ENCODE measurements at regions not wholly inside any gene's neighbourhood (a gene's known extent, or its start where the extent isn't known, plus 50 kb on each side); places are given as distances from the start of the nearest gene placed in this dataset.

DNA sequence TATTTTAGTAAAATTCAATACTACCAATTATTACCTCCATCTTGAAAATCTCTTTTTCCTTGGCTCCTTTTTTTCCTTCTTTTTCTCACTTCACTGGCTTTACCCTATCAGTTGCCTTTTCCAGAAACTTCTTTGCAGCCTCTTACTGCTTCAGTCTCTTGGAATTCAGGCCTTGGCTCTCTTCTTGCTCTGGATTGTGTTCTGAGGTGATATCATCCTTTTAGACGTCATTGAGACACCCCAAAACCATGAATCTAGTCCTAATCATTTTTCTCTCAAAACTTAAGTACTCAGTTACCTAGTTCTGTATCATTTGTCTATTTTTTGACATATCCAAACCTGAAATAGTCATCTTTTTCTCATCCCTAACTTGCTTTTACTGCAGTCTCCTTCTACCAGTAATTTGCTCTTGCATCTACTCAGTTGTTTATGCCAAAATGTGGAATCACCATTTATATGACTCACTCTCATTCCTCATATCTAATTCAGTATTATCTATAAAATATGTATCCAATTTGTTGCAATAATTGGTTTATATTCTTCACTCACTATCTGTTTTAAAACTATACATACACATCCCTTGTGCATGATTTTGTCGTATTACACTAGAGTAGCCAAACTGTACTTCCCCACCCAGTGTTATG lies 703.2 kb upstream of the CCDC54 start:
- CTCF ChIA-PET: no interaction called here
- no peak overlapping the region for H3K4me3 ChIP-seq (ENCODE audit: low read depth, low read length)
- TF ChIP-seq CTCF (IDR thresholded peaks at IDR 0.05; ENCODE audit: low read depth, low read length): no peak
- H3K9me3 ChIP-seq (ENCODE audit: control insufficient read depth, insufficient read depth, low read length): no peaks in the 10 kb centered on the region
- H3K27ac ChIP-seq (ENCODE audit: low read depth, low read length): no peak overlapping the region
- H3K27me3 ChIP-seq (ENCODE audit: control insufficient read depth, insufficient read depth, low read length): no peaks in the 10 kb centered on the region
- POLR2A ChIA-PET: no interaction called here
- DNase-seq (ENCODE audit: low read depth, low spot score): no peak

GRCh38 chr3:106675451-106675850 lies 701.8 kb upstream of the CCDC54 start:
- no peak for TF ChIP-seq CTCF (IDR thresholded peaks at IDR 0.05; ENCODE audit: low read depth, low read length)
- POLR2A ChIA-PET: no interaction called here
- Histone ChIP-seq H3K4me3 (ENCODE audit: low read depth, low read length) (no peak overlapping the region), H3K27me3 (ENCODE audit: control insufficient read depth, insufficient read depth, low read length) (no peaks in the 10 kb centered on the region), H3K27ac (ENCODE audit: low read depth, low read length) (no peak overlapping the region), H3K9me3 (ENCODE audit: control insufficient read depth, insufficient read depth, low read length) (no peaks in the 10 kb centered on the region)
- CTCF ChIA-PET: no interaction called here
- DNase-seq (ENCODE audit: low read depth, low spot score): no peak

DNA sequence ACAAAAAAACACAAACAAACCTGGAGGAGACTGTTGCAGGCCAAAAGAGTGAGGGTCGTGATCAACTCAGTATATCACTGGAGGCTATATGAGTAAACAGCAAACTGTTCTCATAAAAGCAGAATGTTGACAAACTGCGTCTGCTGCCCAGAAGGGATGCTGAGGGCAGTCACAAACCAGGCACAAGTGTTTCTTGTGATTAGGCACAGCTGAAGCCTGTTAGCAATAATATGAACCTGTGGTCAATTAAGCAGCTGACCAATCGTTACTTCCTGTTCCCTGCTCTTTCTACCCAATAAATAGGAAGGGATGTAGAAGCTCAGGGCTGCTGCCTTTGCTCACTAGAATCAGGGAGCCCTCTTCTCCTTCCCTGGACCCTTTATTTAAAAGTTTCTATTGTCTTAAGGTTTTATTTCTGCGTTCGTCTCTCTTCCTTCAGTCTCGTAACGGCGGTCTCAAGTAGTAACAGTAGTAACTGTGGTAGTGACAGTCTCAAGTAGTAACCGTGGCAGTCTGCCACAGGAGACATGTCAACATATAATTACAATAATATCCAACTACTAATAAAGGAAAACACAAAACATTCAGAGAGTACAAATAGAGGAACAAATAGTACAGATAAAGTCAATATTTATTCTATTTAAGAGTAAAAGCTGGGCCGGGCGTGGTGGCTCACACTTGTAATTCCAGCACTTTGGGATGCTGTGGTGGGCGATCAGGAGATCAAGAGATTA lies 698.4 kb upstream of the CCDC54 start:
- no peak for TF ChIP-seq CTCF (IDR thresholded peaks at IDR 0.05; ENCODE audit: low read depth, low read length)
- Histone ChIP-seq H3K4me3 (ENCODE audit: low read depth, low read length) (no peak overlapping the region), H3K9me3 (ENCODE audit: control insufficient read depth, insufficient read depth, low read length) (no peaks in the 10 kb centered on the region), H3K27me3 (ENCODE audit: control insufficient read depth, insufficient read depth, low read length) (no peaks in the 10 kb centered on the region), H3K27ac (ENCODE audit: low read depth, low read length) (no peak overlapping the region)
- ChIA-PET POLR2A (no interaction called here), CTCF (interaction anchor here (0.7 kb wide), 1 partner anchor 1276 kb away, joined by 4 read pairs; no protein-coding TSS in a partner anchor)
- DNase-seq (ENCODE audit: low read depth, low spot score): no peak

DNA sequence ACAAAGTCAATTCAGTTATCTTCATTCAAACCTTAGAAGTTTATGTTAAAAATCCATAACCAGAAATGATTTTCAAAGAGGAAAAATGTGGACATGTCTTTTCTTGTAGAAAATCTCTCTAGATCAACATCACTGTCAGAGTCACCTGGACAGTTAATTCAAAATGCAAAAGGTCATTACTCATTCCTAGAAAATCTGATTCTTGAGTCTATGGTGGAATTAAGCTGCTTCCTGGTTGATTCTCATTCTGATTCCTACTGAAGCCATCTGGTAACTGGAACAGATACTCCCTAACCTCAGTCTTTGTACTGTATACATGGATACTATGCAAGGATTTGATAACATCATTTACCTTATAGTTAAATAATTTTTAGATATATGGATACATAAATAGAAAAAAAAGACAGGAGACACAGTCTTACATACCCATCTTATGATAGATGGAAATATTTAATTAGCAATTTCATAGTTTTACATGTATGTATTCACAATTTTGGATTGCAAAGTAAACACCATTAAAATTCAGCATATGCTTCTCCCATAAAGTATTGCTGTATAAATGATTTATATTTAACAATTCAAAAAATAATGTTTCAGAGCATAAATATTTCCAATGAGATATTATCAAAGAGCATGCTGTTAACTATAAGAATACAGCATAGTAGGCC lies 693.2 kb upstream of the CCDC54 start:
- CTCF ChIA-PET: interaction anchor here (0.6 kb wide), 1 partner anchor 33 kb away, joined by 3 read pairs; no protein-coding TSS in a partner anchor
- DNase-seq (ENCODE audit: low read depth, low spot score): no peak
- no peak for TF ChIP-seq CTCF (IDR thresholded peaks at IDR 0.05; ENCODE audit: low read depth, low read length)

GRCh38 chr3:106685745-106686144 lies 691.5 kb upstream of the CCDC54 start:
- Histone ChIP-seq H3K9me3 (ENCODE audit: control insufficient read depth, insufficient read depth, low read length) (no peaks in the 10 kb centered on the region), H3K4me3 (ENCODE audit: low read depth, low read length) (no peak overlapping the region), H3K27me3 (ENCODE audit: control insufficient read depth, insufficient read depth, low read length) (no peaks in the 10 kb centered on the region), H3K27ac (ENCODE audit: low read depth, low read length) (no peak overlapping the region)
- ChIA-PET CTCF (no interaction called here), POLR2A (no interaction called here)
- no peak for DNase-seq (ENCODE audit: low read depth, low spot score)
- no peak for TF ChIP-seq CTCF (IDR thresholded peaks at IDR 0.05; ENCODE audit: low read depth, low read length)

More for the DNA sequence above, 693.2 kb upstream of the CCDC54 start:
- Histone ChIP-seq H3K27me3 (ENCODE audit: control insufficient read depth, insufficient read depth, low read length) (no peaks in the 10 kb centered on the region), H3K9me3 (ENCODE audit: control insufficient read depth, insufficient read depth, low read length) (no peaks in the 10 kb centered on the region), H3K4me3 (ENCODE audit: low read depth, low read length) (no peak overlapping the region), H3K27ac (ENCODE audit: low read depth, low read length) (no peak overlapping the region)
- POLR2A ChIA-PET: no interaction called here
